Vagina (tissue), 2 donors: ENCODE measurements at regions not wholly inside any gene's neighbourhood (a gene's known extent, or its start where the extent isn't known, plus 50 kb on each side); places are given as distances from the start of the nearest gene placed in this dataset.

Source experiments
- DNase-seq, 2 donors: peaks; one replicate each; pipeline ENCODE4 v3.0.0-alpha.2; 2017; ENCODE audit errors: extremely low spot score in 2 of 2
- H3K27ac ChIP-seq: fragments of 200-600 bp; sonication (generic); one replicate; pipeline ENCODE4 v1.5.1; 2019
- H3K27me3 ChIP-seq: fragments of 200-600 bp; sonication (generic); one replicate; pipeline ENCODE4 v1.5.1; 2019
- H3K36me3 ChIP-seq, 2 donors: fragments of 200-600 bp; sonication (generic); one replicate each; pipeline ENCODE4 v1.5.1; 2017 to 2019
- H3K4me1 ChIP-seq: fragments of 200-600 bp; sonication (generic); one replicate; pipeline ENCODE4 v1.5.1; 2019
- H3K4me3 ChIP-seq, 2 donors: fragments of 200-600 bp; sonication (generic); 1 replicate in 1 of 2; 2 replicates in 1 of 2; pipeline ENCODE4 v1.5.1; 2016 to 2019
- H3K9me3 ChIP-seq: fragments of 200-600 bp; sonication (generic); one replicate; pipeline ENCODE4 v1.5.1; 2019
- POLR2A ChIP-seq, 2 donors: fragments of 450-650 bp; IDR thresholded peaks; one replicate each; pipeline ENCODE4 v1.6.1; 2017; ENCODE audit warnings: antibody characterized with exemption in 2 of 2, mild to moderate bottlenecking in 2 of 2, moderate library complexity in 2 of 2
- POLR2AphosphoS5 ChIP-seq, 2 donors: sonication (generic); formaldehyde crosslinking; IDR thresholded peaks; one replicate each; pipeline ENCODE4 v1.9.0; 2017; ENCODE audit warnings: antibody characterized with exemption in 2 of 2, mild to moderate bottlenecking in 2 of 2, low read depth in 1 of 2; ENCODE audit not compliant: insufficient read depth in 1 of 2
- intact Hi-C: fragments of 100-400 bp; cut with DNase I; formaldehyde crosslinking; loops from one replicate; pipeline ENCODE4 v1.15.1; 2023
- TF ChIP-seq, protein P1 (sequence below), 3 experiments: fragments of 450-650 bp in 2 of 3; fragments of 200-600 bp in 1 of 3; sonication (generic) in 1 of 3; IDR thresholded peaks; one replicate each; pipeline ENCODE4 v1.5.1; 2017 to 2019; ENCODE audit warnings: antibody characterized with exemption in 3 of 3, mild to moderate bottlenecking in 2 of 3, moderate library complexity in 2 of 3

DNA sequence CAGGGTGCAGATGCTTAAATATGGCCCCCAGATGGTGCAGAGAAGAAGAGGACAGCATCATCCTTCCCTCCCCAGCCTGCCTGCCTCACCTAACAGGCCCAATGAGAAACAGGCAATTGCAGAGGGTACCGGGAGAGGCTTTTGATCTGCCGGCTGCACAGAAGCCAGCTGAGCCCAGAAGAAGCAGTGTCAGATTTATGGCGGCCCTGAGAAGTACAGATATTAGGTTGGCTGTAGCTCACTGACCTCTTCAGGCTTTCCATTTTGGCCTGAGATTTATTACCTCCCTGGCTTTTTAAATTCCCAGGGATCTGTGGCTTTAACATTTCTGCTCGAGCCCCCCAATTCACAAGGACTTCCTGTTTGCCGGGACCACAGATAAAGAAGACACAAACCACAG is 278.7 kb downstream of the EN1 start:
- no peak overlapping the region for H3K4me3 ChIP-seq

DNA sequence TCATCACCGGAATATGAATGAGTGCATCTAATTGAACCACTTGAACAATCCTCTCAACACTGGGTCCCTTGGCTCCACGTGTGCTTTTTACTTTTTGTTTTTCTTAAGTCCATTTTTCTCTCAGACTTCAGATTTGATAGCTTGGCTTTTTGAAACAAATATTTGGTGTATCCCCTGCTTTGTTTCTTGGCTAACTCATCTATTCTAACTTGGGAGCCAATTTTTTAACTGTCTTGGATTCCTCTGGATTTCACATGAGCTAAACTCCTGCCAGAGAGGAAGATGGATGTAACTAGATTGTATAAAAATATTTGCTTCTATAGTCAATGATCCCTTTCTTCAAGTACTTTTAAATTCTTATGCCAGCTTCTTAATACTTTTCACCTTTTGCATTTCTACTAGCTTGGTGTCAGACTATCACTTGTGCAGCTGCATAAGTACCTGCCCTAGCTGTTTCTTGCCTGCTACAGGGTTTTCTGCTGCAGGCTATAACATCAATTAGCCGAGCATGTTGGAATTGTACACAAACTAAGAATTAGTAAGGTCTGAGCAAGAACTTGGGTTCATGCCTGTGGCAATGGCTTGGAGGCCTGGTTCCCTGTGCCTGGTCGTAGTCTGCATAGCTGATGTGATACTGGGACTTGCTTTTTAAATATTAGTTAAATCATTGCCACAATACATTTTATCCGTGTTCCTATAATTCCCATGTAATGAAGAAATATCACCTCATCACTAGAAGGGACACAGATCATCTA is 281.5 kb downstream of the EN1 start:
- peaks cover 12% of the 10 kb centered on the region for H3K4me1 ChIP-seq
- DNase-seq: no peak
- TF ChIP-seq POLR2A (IDR thresholded peaks at IDR 0.05) (no peak), POLR2AphosphoS5 (IDR thresholded peaks at IDR 0.05; ENCODE audit: insufficient read depth in 1 of 2, low read depth in 1 of 2) (no peak)
- TF ChIP-seq, protein P1, sequence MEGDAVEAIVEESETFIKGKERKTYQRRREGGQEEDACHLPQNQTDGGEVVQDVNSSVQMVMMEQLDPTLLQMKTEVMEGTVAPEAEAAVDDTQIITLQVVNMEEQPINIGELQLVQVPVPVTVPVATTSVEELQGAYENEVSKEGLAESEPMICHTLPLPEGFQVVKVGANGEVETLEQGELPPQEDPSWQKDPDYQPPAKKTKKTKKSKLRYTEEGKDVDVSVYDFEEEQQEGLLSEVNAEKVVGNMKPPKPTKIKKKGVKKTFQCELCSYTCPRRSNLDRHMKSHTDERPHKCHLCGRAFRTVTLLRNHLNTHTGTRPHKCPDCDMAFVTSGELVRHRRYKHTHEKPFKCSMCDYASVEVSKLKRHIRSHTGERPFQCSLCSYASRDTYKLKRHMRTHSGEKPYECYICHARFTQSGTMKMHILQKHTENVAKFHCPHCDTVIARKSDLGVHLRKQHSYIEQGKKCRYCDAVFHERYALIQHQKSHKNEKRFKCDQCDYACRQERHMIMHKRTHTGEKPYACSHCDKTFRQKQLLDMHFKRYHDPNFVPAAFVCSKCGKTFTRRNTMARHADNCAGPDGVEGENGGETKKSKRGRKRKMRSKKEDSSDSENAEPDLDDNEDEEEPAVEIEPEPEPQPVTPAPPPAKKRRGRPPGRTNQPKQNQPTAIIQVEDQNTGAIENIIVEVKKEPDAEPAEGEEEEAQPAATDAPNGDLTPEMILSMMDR (IDR thresholded peaks at IDR 0.05): no peak
- H3K27ac ChIP-seq: no peak overlapping the region
- no peaks in the 10 kb centered on the region for H3K9me3 ChIP-seq
- H3K27me3 ChIP-seq: no peaks in the 10 kb centered on the region
- intact Hi-C loops: no loop called here
- no peaks in the 10 kb centered on the region for H3K36me3 ChIP-seq
- H3K4me3 ChIP-seq: no peak overlapping the region

More for the DNA sequence above, 278.7 kb downstream of the EN1 start:
- TF ChIP-seq, protein P1 (IDR thresholded peaks at IDR 0.05): no peak
- TF ChIP-seq POLR2A (IDR thresholded peaks at IDR 0.05) (no peak), POLR2AphosphoS5 (IDR thresholded peaks at IDR 0.05; ENCODE audit: insufficient read depth in 1 of 2, low read depth in 1 of 2) (no peak)
- DNase-seq: no peak
- H3K27me3 ChIP-seq: no peaks in the 10 kb centered on the region
- no peaks in the 10 kb centered on the region for H3K36me3 ChIP-seq
- H3K9me3 ChIP-seq: no peaks in the 10 kb centered on the region
- no peak overlapping the region for H3K27ac ChIP-seq
- intact Hi-C loops: no loop called here
- peaks cover 13% of the 10 kb centered on the region for H3K4me1 ChIP-seq

DNA sequence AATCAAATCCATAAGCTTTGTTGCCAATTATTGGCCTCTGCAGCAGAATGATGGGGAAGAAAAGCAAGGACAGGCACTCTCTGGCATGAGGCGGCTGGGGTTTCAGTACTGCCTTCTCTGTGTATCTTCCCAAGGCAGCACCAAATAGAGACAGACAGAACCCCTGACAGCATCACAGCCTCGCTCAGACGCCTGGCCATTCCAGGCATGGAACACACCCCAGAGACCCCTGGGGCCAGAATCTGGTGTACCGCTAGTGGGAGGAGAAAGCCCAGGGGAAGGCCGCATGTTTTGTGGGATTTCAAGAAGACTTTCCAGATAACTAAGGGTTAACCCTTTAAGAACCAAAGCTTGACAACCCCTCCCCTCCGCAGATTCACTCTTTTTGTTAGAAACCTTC is 282.1 kb downstream of the EN1 start:
- no peak overlapping the region for H3K27ac ChIP-seq
- H3K9me3 ChIP-seq: no peaks in the 10 kb centered on the region
- DNase-seq: no peak
- TF ChIP-seq POLR2A (IDR thresholded peaks at IDR 0.05) (no peak), POLR2AphosphoS5 (IDR thresholded peaks at IDR 0.05; ENCODE audit: insufficient read depth in 1 of 2, low read depth in 1 of 2) (no peak)
- TF ChIP-seq, protein P1 (IDR thresholded peaks at IDR 0.05): no peak
- no peak overlapping the region for H3K4me3 ChIP-seq
- no peaks in the 10 kb centered on the region for H3K27me3 ChIP-seq
- H3K36me3 ChIP-seq: no peaks in the 10 kb centered on the region
- H3K4me1 ChIP-seq: peaks cover 6% of the 10 kb centered on the region
- intact Hi-C loops: no loop called here

DNA sequence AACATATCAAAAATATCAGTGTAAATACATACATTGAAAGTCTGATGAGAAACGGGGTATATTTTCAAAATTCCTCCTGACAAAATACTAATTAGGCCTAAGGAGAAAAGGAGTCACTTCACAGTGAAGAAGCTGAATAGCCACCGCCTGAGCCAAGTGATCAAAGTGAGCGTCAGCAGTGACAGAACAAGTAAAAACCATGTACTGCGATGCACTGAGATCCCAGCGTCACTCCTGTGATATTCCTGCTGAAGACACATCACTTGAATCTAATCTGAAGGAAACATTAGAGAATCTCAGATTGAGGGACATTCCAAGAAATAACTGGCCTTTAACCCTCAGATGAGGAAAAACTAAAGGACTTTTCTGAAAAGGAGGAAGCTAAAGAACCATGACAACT is 285.3 kb downstream of the EN1 start:
- intact Hi-C loops: no loop called here
- Histone ChIP-seq H3K27ac (no peak overlapping the region), H3K27me3 (no peaks in the 10 kb centered on the region), H3K36me3 (no peaks in the 10 kb centered on the region), H3K9me3 (no peaks in the 10 kb centered on the region), H3K4me1 (peaks cover 6% of the 10 kb centered on the region), H3K4me3 (no peak overlapping the region)
- DNase-seq: no peak
- TF ChIP-seq, protein P1 (IDR thresholded peaks at IDR 0.05): no peak
- TF ChIP-seq POLR2A (IDR thresholded peaks at IDR 0.05) (no peak), POLR2AphosphoS5 (IDR thresholded peaks at IDR 0.05; ENCODE audit: insufficient read depth in 1 of 2, low read depth in 1 of 2) (no peak)

DNA sequence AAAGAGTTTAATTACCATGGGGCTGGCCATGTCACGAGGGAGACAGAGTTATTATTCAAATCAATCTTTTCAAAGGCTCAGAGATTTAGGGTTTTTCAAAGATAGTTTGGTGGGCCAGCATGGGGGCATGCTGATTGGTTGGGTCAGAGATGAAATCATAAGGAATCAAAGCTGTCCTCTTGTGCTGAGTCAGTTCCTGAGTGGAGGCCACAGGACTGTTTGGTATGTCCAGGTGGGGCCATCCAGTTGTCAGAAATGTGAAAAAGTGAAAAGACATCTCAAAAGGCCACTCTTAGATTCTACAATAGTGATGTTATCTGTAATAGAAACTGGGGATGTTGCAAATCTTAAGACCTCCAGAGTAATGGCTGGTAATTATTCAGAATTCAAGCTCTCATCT is 288.6 kb downstream of the EN1 start:
- intact Hi-C loops: no loop called here
- Histone ChIP-seq H3K4me1 (no peaks in the 10 kb centered on the region), H3K4me3 (no peak overlapping the region), H3K27ac (no peak overlapping the region), H3K27me3 (no peaks in the 10 kb centered on the region), H3K36me3 (no peaks in the 10 kb centered on the region), H3K9me3 (no peaks in the 10 kb centered on the region)
- DNase-seq: no peak
- no peak for TF ChIP-seq POLR2A (IDR thresholded peaks at IDR 0.05)
